GM21825 (cell line): ENCODE measurements at regions not wholly inside any gene's neighbourhood (a gene's known extent, or its start where the extent isn't known, plus 50 kb on each side); places are given as distances from the start of the nearest gene placed in this dataset.
"Not testable (repeated sequence)": the region's sequence is repeated elsewhere in the genome, so short reads cannot be mapped to it uniquely, and the experiment has no call there.

Source experiments
- ATAC-seq: cut with Tn5 transposase; IDR thresholded peaks from one replicate; pipeline ENCODE4 v1.9.1; 2021; ENCODE audit warnings: mild to moderate bottlenecking, moderate library complexity; ENCODE audit not compliant: unreplicated experiment

GRCh38 chr2:75389271-75389670 lies 171.5 kb downstream of the EVA1A start:
- ATAC-seq = no peak

GRCh38 chr2:75381032-75381431 lies 179.7 kb downstream of the EVA1A start:
- ATAC-seq = no peak

- no peak for ATAC-seq
These were observed 180.3 kb upstream of the TACR1 start for GRCh38 chr2:75379476-75380210.

GRCh38 chr2:75375646-75376582 lies 176.6 kb upstream of the TACR1 start:
- no peak for ATAC-seq

- ATAC-seq = not testable (repeated sequence)
These were observed 175.2 kb upstream of the TACR1 start for GRCh38 chr2:75374414-75374957.

GRCh38 chr2:75367401-75367800 lies 168.1 kb upstream of the TACR1 start:
- ATAC-seq = no peak

GRCh38 chr2:75361486-75361885 lies 162.2 kb upstream of the TACR1 start:
- ATAC-seq = no peak

GRCh38 chr2:75360945-75361344 lies 161.6 kb upstream of the TACR1 start:
- ATAC-seq = no peak

- no peak for ATAC-seq
These were observed 157.5 kb upstream of the TACR1 start for GRCh38 chr2:75356865-75357264.

- ATAC-seq = no peak
These were observed 153.8 kb upstream of the TACR1 start for GRCh38 chr2:75353131-75353530.

- no peak for ATAC-seq
These were observed 149.0 kb upstream of the TACR1 start for GRCh38 chr2:75348307-75348706.

GRCh38 chr2:75344146-75344545 lies 144.8 kb upstream of the TACR1 start:
- no peak for ATAC-seq

- no peak for ATAC-seq
These were observed 143.3 kb upstream of the TACR1 start for GRCh38 chr2:75342504-75343175.

- no peak for ATAC-seq
These were observed 141.2 kb upstream of the TACR1 start for GRCh38 chr2:75340560-75340959.

GRCh38 chr2:75338461-75338860 lies 139.1 kb upstream of the TACR1 start:
- ATAC-seq = no peak

- ATAC-seq = no peak
These were observed 138.3 kb upstream of the TACR1 start for GRCh38 chr2:75337619-75338018.

GRCh38 chr2:75337016-75337415 lies 137.7 kb upstream of the TACR1 start:
- ATAC-seq = no peak

GRCh38 chr2:75336451-75336850 lies 137.1 kb upstream of the TACR1 start:
- ATAC-seq = no peak

GRCh38 chr2:75334076-75334475 lies 134.8 kb upstream of the TACR1 start:
- ATAC-seq = no peak

- no peak for ATAC-seq
These were observed 134.3 kb upstream of the TACR1 start for GRCh38 chr2:75333646-75334045.

GRCh38 chr2:75328156-75328555 lies 128.8 kb upstream of the TACR1 start:
- ATAC-seq = no peak
